ENCODE measurements at regions not wholly inside any gene's neighbourhood (a gene's known extent, or its start where the extent isn't known, plus 50 kb on each side); places are given as distances from the start of the nearest gene placed in this dataset.

DNA sequence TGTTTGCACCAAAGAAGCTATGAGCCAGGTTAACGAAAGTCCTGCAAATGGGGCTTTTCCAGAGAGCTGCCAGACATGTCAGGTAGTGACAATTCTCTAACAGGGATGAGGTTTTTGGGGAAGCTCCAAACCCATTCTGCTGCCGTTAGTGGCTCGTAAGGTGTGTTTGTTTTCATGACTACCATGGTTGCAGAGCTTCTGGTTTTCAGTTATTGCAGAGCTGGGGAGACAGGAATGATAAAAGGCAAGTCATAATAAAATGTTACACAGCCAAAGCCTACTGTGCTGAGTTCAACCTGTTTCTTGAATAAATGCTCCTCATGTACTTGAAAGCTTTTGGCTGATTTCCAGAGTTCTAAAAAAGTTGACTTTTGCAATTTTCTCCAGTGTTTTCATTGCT lies 209.2 kb upstream of the STK17B start:
- Histone ChIP-seq H3K9ac (ENCODE audit: low read depth in 1 of 2, low read length in 2 of 2) (no peak overlapping the region), H3K9me3 (ENCODE audit: control insufficient read depth in 1 of 2, low read length in 2 of 2) (no peaks in the 10 kb centered on the region), H3K27me3 (ENCODE audit: control insufficient read depth in 1 of 2, insufficient read depth in 2 of 2, low read length in 2 of 2) (no peaks in the 10 kb centered on the region), H3K36me3 (ENCODE audit: control insufficient read depth in 1 of 2, insufficient read depth in 2 of 2, low read length in 2 of 2) (no peaks in the 10 kb centered on the region), H3K27ac (ENCODE audit: low read depth, low read length) (no peak overlapping the region), H3K4me1 (ENCODE audit: control insufficient read depth in 1 of 2, insufficient read depth in 2 of 2, low read length in 2 of 2) (no peaks in the 10 kb centered on the region), H3K4me3 (ENCODE audit: low read depth in 1 of 2, low read length in 2 of 2) (no peak overlapping the region)

GRCh38 chr2:196381464-196381863 lies 210.1 kb upstream of the STK17B start:
- H3K36me3 ChIP-seq (ENCODE audit: control insufficient read depth in 1 of 2, insufficient read depth in 2 of 2, low read length in 2 of 2) = no peaks in the 10 kb centered on the region
- H3K9me3 ChIP-seq (ENCODE audit: control insufficient read depth in 1 of 2, low read length in 2 of 2) = no peaks in the 10 kb centered on the region
- H3K9ac ChIP-seq (ENCODE audit: low read depth in 1 of 2, low read length in 2 of 2) = no peak overlapping the region
- no peak overlapping the region for H3K27ac ChIP-seq (ENCODE audit: low read depth, low read length)
- no peaks in the 10 kb centered on the region for H3K4me1 ChIP-seq (ENCODE audit: control insufficient read depth in 1 of 2, insufficient read depth in 2 of 2, low read length in 2 of 2)
- H3K27me3 ChIP-seq (ENCODE audit: control insufficient read depth in 1 of 2, insufficient read depth in 2 of 2, low read length in 2 of 2) = no peaks in the 10 kb centered on the region
- H3K4me3 ChIP-seq (ENCODE audit: low read depth in 1 of 2, low read length in 2 of 2) = no peak overlapping the region

DNA sequence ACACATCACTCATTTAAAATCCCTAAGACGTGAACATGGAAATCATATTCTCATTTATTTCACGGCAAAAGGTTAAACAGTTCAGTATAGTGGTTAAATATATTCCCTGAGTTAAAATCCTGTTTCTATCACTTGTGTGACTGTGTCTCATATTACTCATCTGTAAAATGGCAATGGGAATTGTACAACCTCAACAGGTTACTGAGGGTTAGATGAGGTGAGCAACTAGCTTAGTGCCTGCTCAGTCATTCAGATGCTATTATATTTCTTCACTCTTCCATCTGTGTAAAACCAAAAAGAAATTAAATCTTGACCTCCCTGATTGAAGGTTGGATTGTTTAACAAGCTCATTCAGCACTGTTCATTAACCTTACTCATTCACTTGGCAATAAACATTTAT lies 212.4 kb upstream of the STK17B start:
- H3K36me3 ChIP-seq (ENCODE audit: control insufficient read depth in 1 of 2, insufficient read depth in 2 of 2, low read length in 2 of 2) = no peaks in the 10 kb centered on the region
- H3K9ac ChIP-seq (ENCODE audit: low read depth in 1 of 2, low read length in 2 of 2) = no peak overlapping the region
- H3K4me1 ChIP-seq (ENCODE audit: control insufficient read depth in 1 of 2, insufficient read depth in 2 of 2, low read length in 2 of 2) = no peaks in the 10 kb centered on the region
- no peaks in the 10 kb centered on the region for H3K9me3 ChIP-seq (ENCODE audit: control insufficient read depth in 1 of 2, low read length in 2 of 2)
- H3K27me3 ChIP-seq (ENCODE audit: control insufficient read depth in 1 of 2, insufficient read depth in 2 of 2, low read length in 2 of 2) = no peaks in the 10 kb centered on the region
- no peak overlapping the region for H3K4me3 ChIP-seq (ENCODE audit: low read depth in 1 of 2, low read length in 2 of 2)
- H3K27ac ChIP-seq (ENCODE audit: low read depth, low read length) = no peak overlapping the region

GRCh38 chr2:196384729-196385128 lies 213.4 kb upstream of the STK17B start:
- Histone ChIP-seq H3K4me3 (ENCODE audit: low read depth in 1 of 2, low read length in 2 of 2) (no peak overlapping the region), H3K27ac (ENCODE audit: low read depth, low read length) (no peak overlapping the region), H3K4me1 (ENCODE audit: control insufficient read depth in 1 of 2, insufficient read depth in 2 of 2, low read length in 2 of 2) (no peaks in the 10 kb centered on the region), H3K27me3 (ENCODE audit: control insufficient read depth in 1 of 2, insufficient read depth in 2 of 2, low read length in 2 of 2) (no peaks in the 10 kb centered on the region), H3K36me3 (ENCODE audit: control insufficient read depth in 1 of 2, insufficient read depth in 2 of 2, low read length in 2 of 2) (no peaks in the 10 kb centered on the region), H3K9me3 (ENCODE audit: control insufficient read depth in 1 of 2, low read length in 2 of 2) (no peaks in the 10 kb centered on the region), H3K9ac (ENCODE audit: low read depth in 1 of 2, low read length in 2 of 2) (no peak overlapping the region)

DNA sequence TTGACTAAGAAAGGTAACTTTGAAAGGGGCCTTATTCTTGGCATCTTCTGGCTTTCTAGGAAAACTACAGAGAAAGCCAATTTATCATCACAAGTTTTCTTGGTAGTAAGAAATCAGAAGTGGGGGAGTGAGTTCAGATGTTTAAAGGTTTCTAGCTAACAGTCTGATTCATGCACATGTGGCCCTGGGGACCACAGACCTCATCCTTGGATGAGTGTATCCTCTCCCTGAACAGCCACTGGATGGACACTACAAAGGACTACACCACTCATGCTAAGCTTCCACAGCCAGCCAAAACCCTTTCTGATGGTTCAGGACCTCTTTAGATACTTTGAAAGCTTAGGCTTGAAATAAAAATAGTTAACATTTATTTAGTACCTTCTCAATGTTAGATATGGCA lies 218.3 kb upstream of the STK17B start:
- no peak overlapping the region for H3K4me3 ChIP-seq (ENCODE audit: low read depth in 1 of 2, low read length in 2 of 2)
- no peaks in the 10 kb centered on the region for H3K27me3 ChIP-seq (ENCODE audit: control insufficient read depth in 1 of 2, insufficient read depth in 2 of 2, low read length in 2 of 2)
- no peak overlapping the region for H3K9ac ChIP-seq (ENCODE audit: low read depth in 1 of 2, low read length in 2 of 2)
- no peaks in the 10 kb centered on the region for H3K9me3 ChIP-seq (ENCODE audit: control insufficient read depth in 1 of 2, low read length in 2 of 2)
- H3K4me1 ChIP-seq (ENCODE audit: control insufficient read depth in 1 of 2, insufficient read depth in 2 of 2, low read length in 2 of 2) = no peaks in the 10 kb centered on the region
- H3K36me3 ChIP-seq (ENCODE audit: control insufficient read depth in 1 of 2, insufficient read depth in 2 of 2, low read length in 2 of 2) = no peaks in the 10 kb centered on the region
- H3K27ac ChIP-seq (ENCODE audit: low read depth, low read length) = no peak overlapping the region

GRCh38 chr2:196390243-196391148 lies 219.1 kb upstream of the STK17B start:
- Histone ChIP-seq H3K27ac (ENCODE audit: low read depth, low read length) (no peak overlapping the region), H3K9me3 (ENCODE audit: control insufficient read depth in 1 of 2, low read length in 2 of 2) (no peaks in the 10 kb centered on the region), H3K9ac (ENCODE audit: low read depth in 1 of 2, low read length in 2 of 2) (no peak overlapping the region), H3K4me1 (ENCODE audit: control insufficient read depth in 1 of 2, insufficient read depth in 2 of 2, low read length in 2 of 2) (no peaks in the 10 kb centered on the region), H3K36me3 (ENCODE audit: control insufficient read depth in 1 of 2, insufficient read depth in 2 of 2, low read length in 2 of 2) (no peaks in the 10 kb centered on the region), H3K4me3 (ENCODE audit: low read depth in 1 of 2, low read length in 2 of 2) (no peak overlapping the region), H3K27me3 (ENCODE audit: control insufficient read depth in 1 of 2, insufficient read depth in 2 of 2, low read length in 2 of 2) (no peaks in the 10 kb centered on the region)

DNA sequence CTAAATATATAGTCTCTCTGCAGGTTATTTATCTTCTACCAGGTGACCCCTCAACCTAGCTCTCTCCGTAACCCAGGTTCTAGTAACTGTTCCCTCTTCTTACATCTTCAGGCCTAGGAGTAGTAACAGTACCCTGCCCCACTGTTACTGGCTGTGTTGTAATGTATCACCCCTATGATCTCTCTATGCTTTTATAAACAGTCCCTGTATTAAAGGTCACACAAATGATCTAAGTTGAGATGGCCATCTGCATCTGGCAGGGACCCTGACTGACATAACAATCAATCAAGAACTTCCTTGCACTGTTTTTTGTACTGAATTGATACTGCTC lies 219.7 kb upstream of the STK17B start:
- H3K27ac ChIP-seq (ENCODE audit: low read depth, low read length) = no peak overlapping the region

DNA sequence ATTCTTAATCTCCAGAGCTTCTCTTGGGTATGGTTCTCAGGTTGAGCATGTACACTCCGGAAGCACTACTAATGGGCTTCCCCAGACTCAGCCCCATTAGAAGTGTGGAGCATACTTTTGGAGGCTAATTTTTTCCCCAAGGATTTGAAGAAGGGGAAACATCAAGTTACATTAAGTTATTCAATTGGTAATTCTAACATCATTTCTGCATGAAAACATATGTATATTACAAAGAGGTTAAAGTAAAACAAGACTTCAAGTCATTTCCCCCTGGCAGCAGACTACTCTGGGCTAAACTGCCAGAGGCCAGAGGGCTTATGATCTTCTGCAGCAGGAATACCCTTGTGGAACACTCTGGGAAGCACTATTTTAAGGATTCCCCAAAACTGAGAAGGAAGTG lies 227.7 kb upstream of the STK17B start:
- H3K36me3 ChIP-seq (ENCODE audit: control insufficient read depth in 1 of 2, insufficient read depth in 2 of 2, low read length in 2 of 2) = no peaks in the 10 kb centered on the region
- H3K9ac ChIP-seq (ENCODE audit: low read depth in 1 of 2, low read length in 2 of 2) = no peak overlapping the region
- H3K4me3 ChIP-seq (ENCODE audit: low read depth in 1 of 2, low read length in 2 of 2) = no peak overlapping the region
- no peaks in the 10 kb centered on the region for H3K9me3 ChIP-seq (ENCODE audit: control insufficient read depth in 1 of 2, low read length in 2 of 2)
- no peak overlapping the region for H3K27ac ChIP-seq (ENCODE audit: low read depth, low read length)
- H3K4me1 ChIP-seq (ENCODE audit: control insufficient read depth in 1 of 2, insufficient read depth in 2 of 2, low read length in 2 of 2) = no peaks in the 10 kb centered on the region
- H3K27me3 ChIP-seq (ENCODE audit: control insufficient read depth in 1 of 2, insufficient read depth in 2 of 2, low read length in 2 of 2) = no peaks in the 10 kb centered on the region

More for the DNA sequence above, 219.7 kb upstream of the STK17B start:
- Histone ChIP-seq H3K36me3 (ENCODE audit: control insufficient read depth in 1 of 2, insufficient read depth in 2 of 2, low read length in 2 of 2) (no peaks in the 10 kb centered on the region), H3K4me1 (ENCODE audit: control insufficient read depth in 1 of 2, insufficient read depth in 2 of 2, low read length in 2 of 2) (no peaks in the 10 kb centered on the region), H3K9ac (ENCODE audit: low read depth in 1 of 2, low read length in 2 of 2) (no peak overlapping the region), H3K27me3 (ENCODE audit: control insufficient read depth in 1 of 2, insufficient read depth in 2 of 2, low read length in 2 of 2) (no peaks in the 10 kb centered on the region), H3K4me3 (ENCODE audit: low read depth in 1 of 2, low read length in 2 of 2) (no peak overlapping the region), H3K9me3 (ENCODE audit: control insufficient read depth in 1 of 2, low read length in 2 of 2) (no peaks in the 10 kb centered on the region)

- no peak overlapping the region for H3K9ac ChIP-seq (ENCODE audit: low read depth in 1 of 2, low read length in 2 of 2)
- no peak overlapping the region for H3K4me3 ChIP-seq (ENCODE audit: low read depth in 1 of 2, low read length in 2 of 2)
- H3K9me3 ChIP-seq (ENCODE audit: control insufficient read depth in 1 of 2, low read length in 2 of 2) = no peaks in the 10 kb centered on the region
- no peaks in the 10 kb centered on the region for H3K4me1 ChIP-seq (ENCODE audit: control insufficient read depth in 1 of 2, insufficient read depth in 2 of 2, low read length in 2 of 2)
- H3K36me3 ChIP-seq (ENCODE audit: control insufficient read depth in 1 of 2, insufficient read depth in 2 of 2, low read length in 2 of 2) = no peaks in the 10 kb centered on the region
- H3K27me3 ChIP-seq (ENCODE audit: control insufficient read depth in 1 of 2, insufficient read depth in 2 of 2, low read length in 2 of 2) = no peaks in the 10 kb centered on the region
- no peak overlapping the region for H3K27ac ChIP-seq (ENCODE audit: low read depth, low read length)
Measured at GRCh38 chr2:196399722-196400691, 228.6 kb upstream of the STK17B start.

- H3K9ac ChIP-seq (ENCODE audit: low read depth in 1 of 2, low read length in 2 of 2) = no peak overlapping the region
- H3K9me3 ChIP-seq (ENCODE audit: control insufficient read depth in 1 of 2, low read length in 2 of 2) = no peaks in the 10 kb centered on the region
- no peaks in the 10 kb centered on the region for H3K27me3 ChIP-seq (ENCODE audit: control insufficient read depth in 1 of 2, insufficient read depth in 2 of 2, low read length in 2 of 2)
- H3K27ac ChIP-seq (ENCODE audit: low read depth, low read length) = no peak overlapping the region
- H3K4me1 ChIP-seq (ENCODE audit: control insufficient read depth in 1 of 2, insufficient read depth in 2 of 2, low read length in 2 of 2) = no peaks in the 10 kb centered on the region
- H3K4me3 ChIP-seq (ENCODE audit: low read depth in 1 of 2, low read length in 2 of 2) = no peak overlapping the region
- H3K36me3 ChIP-seq (ENCODE audit: control insufficient read depth in 1 of 2, insufficient read depth in 2 of 2, low read length in 2 of 2) = no peaks in the 10 kb centered on the region
Measured at GRCh38 chr2:196403471-196403870, 232.1 kb upstream of the STK17B start.
